ENCODE measurements at regions not wholly inside any gene's neighbourhood (a gene's known extent, or its start where the extent isn't known, plus 50 kb on each side); places are given as distances from the start of the nearest gene placed in this dataset.

GRCh38 chr12:86838260-86838659 is 582.1 kb upstream of the MGAT4C start:
- no peak for DNase-seq

- DNase-seq: no peak
Measured at GRCh38 chr12:86837246-86837645, 581.1 kb upstream of the MGAT4C start.

- no peak for DNase-seq
Measured at GRCh38 chr12:86834217-86834616, 578.0 kb upstream of the MGAT4C start.

GRCh38 chr12:86827409-86827808 is 571.2 kb upstream of the MGAT4C start:
- no peak for DNase-seq

- DNase-seq: no peak
Measured at GRCh38 chr12:86826051-86826450, 569.9 kb upstream of the MGAT4C start.

- DNase-seq: no peak
Measured at GRCh38 chr12:86801439-86801838, 545.2 kb upstream of the MGAT4C start.

DNA sequence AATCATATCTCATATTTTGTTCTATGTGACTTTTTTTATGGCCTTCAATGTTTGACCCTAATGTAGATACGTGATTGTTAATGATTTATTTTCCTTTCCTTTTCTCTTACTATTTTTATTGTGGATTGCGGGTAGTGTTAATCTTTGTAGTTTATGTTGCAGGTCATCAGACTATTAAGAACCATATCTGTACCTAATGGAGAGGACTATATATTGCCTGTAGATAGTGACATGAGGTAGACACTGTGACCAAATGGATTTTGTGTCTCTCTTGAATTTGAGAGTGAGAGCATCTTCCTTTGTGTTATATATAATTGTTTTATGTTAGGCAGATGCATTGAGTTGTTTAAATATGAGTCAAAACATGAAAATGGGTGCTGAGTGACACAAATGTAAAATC is 543.4 kb upstream of the MGAT4C start:
- no peak for DNase-seq

DNA sequence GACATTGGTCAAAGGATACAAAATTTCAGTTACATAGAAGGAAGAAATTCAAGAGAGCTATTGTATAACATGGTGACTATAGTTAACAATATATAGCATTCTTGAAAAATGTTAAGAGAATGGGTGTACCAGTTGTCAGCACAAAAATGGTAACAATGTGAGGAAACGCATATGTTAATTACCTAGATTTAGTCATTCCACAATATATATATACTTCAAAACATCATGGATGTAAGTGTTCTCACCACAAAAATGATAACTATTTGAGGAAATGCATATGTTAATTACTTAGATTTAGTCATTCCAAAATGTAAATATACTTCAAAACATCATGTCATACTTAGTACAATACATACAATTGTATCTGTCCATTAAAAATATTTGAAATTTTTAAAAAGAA is 540.4 kb upstream of the MGAT4C start:
- no peak for DNase-seq

DNA sequence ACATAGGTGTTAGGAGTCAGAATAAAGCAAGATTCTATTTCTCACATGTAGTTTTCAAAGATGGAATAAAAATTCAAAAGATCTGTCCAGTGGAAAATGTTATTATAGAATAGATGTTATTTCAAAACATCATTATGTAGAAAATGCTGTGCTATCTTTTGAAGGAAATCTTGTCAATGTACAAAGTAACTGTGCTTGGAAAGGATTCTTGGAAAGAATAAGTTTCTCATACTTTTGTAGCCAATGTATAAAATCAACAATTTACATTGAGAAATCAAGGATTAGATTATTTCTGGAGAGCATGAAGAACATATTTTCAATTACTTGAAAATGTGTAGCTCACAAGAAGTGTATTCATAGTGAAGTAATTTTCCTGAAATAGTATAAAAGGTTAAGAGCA is 532.5 kb upstream of the MGAT4C start:
- DNase-seq: no peak

DNA sequence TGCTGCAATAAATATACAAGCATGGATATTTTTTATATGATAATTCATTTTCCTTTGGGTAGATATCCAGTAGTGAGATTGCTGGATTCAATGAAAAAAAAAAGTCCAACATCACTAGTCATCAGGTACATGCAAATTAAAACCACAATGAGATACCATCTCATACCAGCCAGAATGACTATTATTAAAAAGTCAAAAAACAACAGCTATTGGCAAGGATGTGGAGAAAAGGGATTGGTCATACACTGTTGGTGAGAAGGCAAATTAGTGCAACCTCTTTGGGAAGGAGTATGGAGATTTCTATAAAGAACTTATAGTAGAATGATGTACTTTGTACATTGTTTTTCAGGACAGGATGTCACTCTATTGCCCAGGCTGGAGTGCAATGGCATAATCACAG is 531.2 kb upstream of the MGAT4C start:
- DNase-seq: no peak

- DNase-seq: no peak
Measured at GRCh38 chr12:86777325-86777724, 521.1 kb upstream of the MGAT4C start.

- DNase-seq: no peak
Measured at GRCh38 chr12:86774841-86775388, 518.7 kb upstream of the MGAT4C start.

GRCh38 chr12:86772696-86773095 is 516.5 kb upstream of the MGAT4C start:
- no peak for DNase-seq

GRCh38 chr12:86770871-86771270 is 514.7 kb upstream of the MGAT4C start:
- DNase-seq: no peak

- no peak for DNase-seq
Measured at GRCh38 chr12:86748894-86749293, 492.7 kb upstream of the MGAT4C start.

- no peak for DNase-seq
Measured at GRCh38 chr12:86744547-86745212, 488.5 kb upstream of the MGAT4C start.

GRCh38 chr12:86743875-86744536 is 487.8 kb upstream of the MGAT4C start:
- no peak for DNase-seq

DNA sequence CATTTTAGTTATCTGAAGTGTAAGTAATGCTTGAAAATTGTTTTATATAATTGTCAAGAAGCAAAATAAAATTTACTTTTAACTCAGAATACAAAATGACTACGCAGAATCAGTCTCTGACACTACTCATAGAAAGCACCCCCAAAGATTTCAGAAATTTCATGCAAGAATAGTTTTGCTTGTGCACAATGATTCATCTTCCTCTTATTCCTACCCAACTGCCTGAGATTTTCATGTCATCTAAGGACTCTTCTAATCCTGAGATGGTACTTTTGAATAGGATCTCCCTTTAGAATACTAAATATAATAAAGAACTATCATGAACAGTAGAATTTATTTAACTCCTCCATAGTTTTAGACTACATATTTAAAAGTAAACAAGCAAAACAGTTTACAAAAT is 485.3 kb upstream of the MGAT4C start:
- no peak for DNase-seq

- no peak for DNase-seq
Measured at GRCh38 chr12:86735851-86736250, 479.7 kb upstream of the MGAT4C start.

DNA sequence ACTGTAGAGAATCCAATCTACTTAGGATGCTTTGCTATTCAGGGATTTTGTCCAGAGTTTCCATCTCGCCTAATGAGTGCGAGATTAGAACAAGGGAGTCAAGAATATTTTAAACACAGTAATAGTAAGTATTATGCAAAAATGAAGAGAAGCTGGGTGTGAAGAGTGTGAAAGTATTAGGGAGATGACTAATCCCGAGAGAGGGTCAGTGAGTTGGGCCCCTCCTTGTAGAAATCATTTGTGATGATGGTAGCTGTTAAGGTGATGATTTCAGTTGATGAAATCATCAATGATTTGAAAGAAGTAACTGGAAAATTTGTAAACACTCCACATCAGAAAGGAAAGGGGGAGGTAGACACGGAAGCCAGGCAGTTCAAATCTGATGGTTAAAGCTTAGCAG is 478.9 kb upstream of the MGAT4C start:
- DNase-seq: no peak

GRCh38 chr12:86730233-86730632 is 474.0 kb upstream of the MGAT4C start:
- no peak for DNase-seq

DNA sequence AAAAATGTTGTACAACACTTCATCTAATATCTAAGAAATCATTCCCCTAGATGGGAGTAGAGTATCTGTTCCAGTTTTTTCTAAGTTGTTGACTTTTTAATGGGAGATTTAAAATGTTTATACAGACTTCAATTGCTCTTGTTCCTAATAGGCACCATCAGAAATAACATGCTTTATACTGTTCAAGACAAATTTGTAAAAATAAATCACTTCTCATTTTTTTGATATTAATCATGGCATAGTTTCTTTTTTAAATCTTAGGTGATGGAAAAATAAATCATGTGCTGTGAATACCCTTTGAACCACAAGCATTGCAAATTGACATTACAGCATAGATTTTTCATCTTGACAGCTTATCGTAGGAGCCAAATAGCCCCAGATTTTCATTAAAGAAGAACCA is 473.5 kb upstream of the MGAT4C start:
- no peak for DNase-seq

- DNase-seq: no peak
Measured at GRCh38 chr12:86727160-86727559, 471.0 kb upstream of the MGAT4C start.

DNA sequence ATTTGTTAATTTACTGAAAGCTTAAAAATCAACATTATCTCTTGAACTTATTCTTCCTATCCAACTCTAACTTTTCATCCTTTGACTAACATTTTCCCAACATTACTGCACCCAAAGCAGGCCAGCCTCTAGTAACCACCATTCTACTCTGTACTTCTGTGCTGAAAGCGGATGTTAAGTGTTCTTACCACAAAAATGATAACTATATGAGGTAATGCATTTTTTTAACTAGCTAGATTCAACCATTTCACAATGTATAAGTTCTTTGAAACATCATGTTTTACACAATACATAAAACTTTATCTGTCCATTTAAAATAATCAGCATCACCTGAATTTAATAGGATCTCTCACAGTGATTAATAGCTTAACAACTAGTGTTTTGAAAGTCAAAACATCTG is 468.5 kb upstream of the MGAT4C start:
- no peak for DNase-seq

DNA sequence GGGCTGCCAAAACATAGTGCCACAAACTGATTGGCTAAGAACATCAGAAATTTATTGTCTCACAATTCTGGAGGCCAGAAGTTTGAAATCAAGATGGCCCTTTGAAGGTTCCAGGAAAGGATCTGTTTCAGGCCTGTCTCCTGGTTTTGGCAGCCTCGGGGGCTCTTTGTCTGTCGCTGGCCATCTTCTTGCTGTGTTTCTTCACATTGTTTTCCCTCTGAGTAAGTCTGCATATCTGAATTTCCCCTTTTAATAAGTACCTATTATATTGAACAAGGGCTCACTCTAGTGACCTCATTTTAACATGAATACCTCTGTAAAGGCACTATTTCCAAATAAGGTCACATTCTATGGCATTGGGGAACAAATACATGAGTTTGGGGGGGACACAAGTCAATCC is 467.1 kb upstream of the MGAT4C start:
- no peak for DNase-seq
